HepG2 (cell line): ENCODE measurements at regions not wholly inside any gene's neighbourhood (a gene's known extent, or its start where the extent isn't known, plus 50 kb on each side); places are given as distances from the start of the nearest gene placed in this dataset.

Source experiments
- KLF13 ChIP-seq: sonication (generic); formaldehyde crosslinking; IDR thresholded peaks from 2 replicates; pipeline ENCODE4 v1.4.0; 2020; ENCODE audit warnings: mild to moderate bottlenecking, missing genetic modification reagents
- MXD1 ChIP-seq: sonication (generic); formaldehyde crosslinking; IDR thresholded peaks from 2 replicates; pipeline ENCODE4 v1.4.0; 2020; ENCODE audit warnings: mild to moderate bottlenecking, missing genetic modification reagents
- NCOA5 ChIP-seq: sonication (generic); formaldehyde crosslinking; IDR thresholded peaks from 2 replicates; pipeline ENCODE4 v1.4.0; 2020; ENCODE audit warnings: missing genetic modification reagents
- NFE2L2 ChIP-seq: fragments of 150-350 bp; IDR thresholded peaks from 2 replicates; pipeline ENCODE4 v1.6.1; 2014; ENCODE audit warnings: low read length
- ZNF362 ChIP-seq: sonication (generic); formaldehyde crosslinking; IDR thresholded peaks from 2 replicates; pipeline ENCODE4 v1.4.0; 2020; ENCODE audit warnings: missing genetic modification reagents, mild to moderate bottlenecking, borderline replicate concordance

GRCh38 chr7:3168370-3168769 is 124.7 kb upstream of the CARD11 start:
- TF ChIP-seq MXD1 (CRISPR knock-in tag) (no peak), KLF13 (CRISPR knock-in tag) (no peak), ZNF362 (CRISPR knock-in tag) (no peak), NFE2L2 (no peak), NCOA5 (CRISPR knock-in tag) (no peak)
